ENCODE measurements at regions not wholly inside any gene's neighbourhood (a gene's known extent, or its start where the extent isn't known, plus 50 kb on each side); places are given as distances from the start of the nearest gene placed in this dataset.

DNA sequence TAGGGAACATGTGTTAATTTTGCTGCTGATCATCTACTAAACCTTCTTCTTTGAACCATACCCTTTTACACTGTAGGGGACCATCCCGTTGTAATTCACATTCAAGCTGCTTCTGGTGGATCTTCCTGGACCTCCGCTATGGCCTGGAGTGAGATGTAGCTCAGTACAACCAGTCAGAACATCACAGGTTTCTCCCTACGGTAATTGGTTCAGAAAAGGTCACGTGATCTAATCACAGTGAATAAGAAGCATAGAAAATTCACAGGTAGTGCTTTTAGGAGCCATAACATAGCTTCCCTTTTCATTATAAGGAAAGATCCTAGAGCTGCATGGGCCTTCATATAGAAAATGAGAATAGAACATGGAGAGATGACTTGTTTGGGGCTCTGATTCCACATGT is 320.8 kb upstream of the PDZRN3 start:
- TF ChIP-seq POLR2A (IDR thresholded peaks at IDR 0.05; ENCODE audit: low read length): no peak
- TF ChIP-seq GATA1 (IDR thresholded peaks at IDR 0.05; ENCODE audit: low read depth, low read length): no peak
